Putamen (tissue), 1 donor: ENCODE measurements at regions not wholly inside any gene's neighbourhood (a gene's known extent, or its start where the extent isn't known, plus 50 kb on each side); places are given as distances from the start of the nearest gene placed in this dataset.
"Not testable (repeated sequence)": the region's sequence is repeated elsewhere in the genome, so short reads cannot be mapped to it uniquely, and the experiment has no call there.

ENCODE experiments used
- DNase-seq: peaks from one replicate; pipeline ENCODE4 v3.0.0-alpha.2; 2016; ENCODE audit warnings: low spot score

GRCh38 chr16:29218649-29219048 is 187.9 kb downstream of the NPIPB11 start:
- not testable (repeated sequence) for DNase-seq

DNA sequence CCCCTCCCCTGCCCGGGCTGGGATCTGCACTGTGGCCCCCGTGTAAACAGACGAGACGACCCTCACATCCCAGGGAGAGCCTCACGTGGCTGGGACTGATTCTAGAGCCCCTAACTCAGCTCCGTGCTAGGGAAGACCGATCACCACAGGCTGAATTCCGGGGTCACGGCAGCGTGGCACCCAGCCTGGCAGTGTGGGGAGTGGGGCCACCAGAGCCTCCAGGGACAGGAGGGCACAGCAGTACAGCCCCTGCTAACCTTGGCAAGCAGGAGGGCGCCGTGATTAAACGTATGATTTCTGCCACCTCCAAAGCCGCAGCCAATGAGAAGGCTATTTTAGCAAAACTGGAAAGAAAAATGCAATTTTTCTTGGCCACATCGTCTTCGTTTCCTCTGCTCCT is 188.3 kb downstream of the NPIPB11 start:
- not testable (repeated sequence) for DNase-seq

DNA sequence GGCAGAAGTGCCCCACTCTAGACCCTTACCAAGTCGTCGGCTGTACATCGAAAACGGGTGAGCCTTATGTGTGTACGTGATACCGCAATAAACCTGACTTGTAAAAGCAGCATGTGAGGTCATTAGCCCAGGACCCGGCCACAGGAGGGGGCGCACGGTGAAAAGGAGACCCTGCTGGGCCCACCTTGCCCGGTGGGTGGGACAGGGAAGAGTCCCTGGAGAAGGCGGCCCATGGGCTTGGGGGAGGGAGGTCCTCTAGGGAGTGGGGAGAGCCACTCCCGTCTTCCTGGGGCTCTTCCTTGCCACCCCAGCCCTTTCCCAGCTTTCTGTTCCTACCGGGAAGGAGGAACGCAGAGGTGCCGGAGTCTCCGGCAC is 188.8 kb downstream of the NPIPB11 start:
- not testable (repeated sequence) for DNase-seq

GRCh38 chr16:29217104-29217751 is 189.3 kb downstream of the NPIPB11 start:
- peak; percentile 56 for DNase-seq

DNA sequence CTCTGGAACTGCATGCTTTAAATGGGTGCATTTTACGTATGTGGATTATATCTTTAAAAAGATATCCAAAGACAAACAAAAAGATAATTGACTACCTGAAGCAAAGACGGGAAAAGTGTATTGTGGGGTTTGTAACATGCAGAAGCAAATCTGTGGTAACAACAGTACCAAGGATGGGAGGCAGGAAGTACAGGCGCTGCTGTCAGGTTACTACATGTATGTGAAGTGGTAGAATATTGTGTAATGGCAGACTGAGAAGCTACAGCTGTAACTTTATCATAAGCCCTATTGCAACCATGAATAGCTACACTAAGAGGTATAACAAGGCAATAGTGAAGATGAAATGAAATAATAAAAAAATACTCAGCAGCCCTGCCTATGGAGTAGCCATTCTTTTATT is 192.7 kb downstream of the NPIPB11 start:
- DNase-seq: not testable (repeated sequence)

DNA sequence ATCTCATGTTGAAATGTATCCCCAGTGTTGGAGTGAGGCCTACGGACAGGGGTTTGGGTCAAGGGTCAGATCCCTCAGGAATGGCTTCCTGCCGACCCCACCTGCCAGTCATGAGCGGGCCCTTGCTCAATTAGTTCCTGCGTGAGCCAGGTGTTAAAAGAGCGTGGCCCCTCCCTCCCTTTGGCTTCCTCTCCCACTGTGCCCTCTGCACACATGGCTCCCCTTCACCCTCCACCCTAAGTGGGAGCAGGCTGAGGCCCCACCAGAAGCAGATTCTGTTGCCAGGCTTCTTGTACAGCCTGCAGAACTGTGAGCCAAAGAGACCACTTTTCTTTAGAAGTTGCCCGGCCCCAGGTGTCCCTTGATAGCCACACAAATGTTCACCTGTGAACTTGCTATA is 193.3 kb downstream of the NPIPB11 start:
- not testable (repeated sequence) for DNase-seq

DNA sequence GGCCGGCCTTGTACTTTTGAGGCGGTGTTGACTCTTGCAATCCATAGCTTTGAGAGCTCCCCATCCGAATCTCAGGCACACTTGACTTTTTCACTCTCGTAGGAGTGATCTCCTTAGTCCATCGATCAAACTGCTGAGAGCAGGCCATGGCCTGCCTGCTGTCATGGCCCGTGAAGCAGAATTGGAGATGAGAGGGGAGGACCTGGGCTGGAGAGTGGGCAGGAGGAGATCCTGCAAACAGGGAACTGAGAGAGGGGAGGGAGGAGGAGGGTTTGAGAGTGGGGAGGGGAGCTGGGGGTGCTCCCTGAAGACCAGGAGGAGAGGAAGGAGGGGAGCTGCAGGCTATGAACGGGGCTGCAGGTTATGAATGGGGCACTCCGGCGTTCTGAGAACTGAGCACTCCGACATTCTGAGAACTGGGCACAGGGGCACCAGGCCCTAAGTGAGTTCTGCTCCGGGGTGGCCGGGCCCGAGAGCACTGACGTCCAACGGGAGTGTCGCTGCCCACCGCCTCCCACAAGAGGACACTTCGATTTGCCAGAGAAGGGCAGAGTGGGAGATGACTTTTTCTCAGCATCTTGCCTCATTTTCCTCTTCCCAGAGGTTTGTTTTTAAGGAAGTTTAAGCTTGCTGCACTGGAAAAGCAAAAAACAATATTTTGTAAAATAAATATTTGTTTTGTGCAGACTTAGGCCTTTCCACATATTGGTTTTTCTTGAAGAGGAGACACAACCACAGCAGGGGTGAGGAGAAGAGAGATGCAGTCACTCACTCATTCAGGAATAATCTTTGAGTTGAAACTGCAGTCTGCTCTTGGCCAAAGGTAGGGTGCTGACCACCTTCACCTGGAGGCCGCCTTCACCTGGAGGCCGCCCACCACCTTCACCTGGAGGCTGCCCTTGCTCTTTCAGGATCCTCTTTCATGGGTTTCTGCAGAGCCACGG is 194.2 kb downstream of the NPIPB11 start:
- DNase-seq: not testable (repeated sequence)

GRCh38 chr16:29211456-29211855 is 195.1 kb downstream of the NPIPB11 start:
- not testable (repeated sequence) for DNase-seq

- DNase-seq: not testable (repeated sequence)
These were observed 196.0 kb downstream of the NPIPB11 start for GRCh38 chr16:29210299-29211150.

DNA sequence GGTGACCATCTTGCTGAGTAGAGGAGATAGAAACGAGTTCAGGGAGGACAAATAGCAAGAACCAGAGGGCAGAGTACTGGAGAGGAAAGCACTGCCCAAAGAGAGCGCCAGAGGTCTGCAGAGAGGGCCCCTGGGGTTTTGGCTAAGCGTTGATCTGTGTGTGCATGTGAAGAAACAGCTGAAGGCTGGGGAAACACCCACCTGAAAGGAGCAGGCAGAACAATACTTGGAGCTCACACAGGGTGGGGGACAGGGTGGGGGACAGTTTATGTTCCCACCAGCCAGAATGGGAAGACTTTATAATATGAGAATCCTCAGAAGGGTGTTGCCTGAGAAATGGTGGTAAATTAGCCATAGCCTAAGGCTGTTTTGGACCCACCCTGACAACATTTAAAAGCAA is 200.4 kb downstream of the NPIPB11 start:
- not testable (repeated sequence) for DNase-seq

DNA sequence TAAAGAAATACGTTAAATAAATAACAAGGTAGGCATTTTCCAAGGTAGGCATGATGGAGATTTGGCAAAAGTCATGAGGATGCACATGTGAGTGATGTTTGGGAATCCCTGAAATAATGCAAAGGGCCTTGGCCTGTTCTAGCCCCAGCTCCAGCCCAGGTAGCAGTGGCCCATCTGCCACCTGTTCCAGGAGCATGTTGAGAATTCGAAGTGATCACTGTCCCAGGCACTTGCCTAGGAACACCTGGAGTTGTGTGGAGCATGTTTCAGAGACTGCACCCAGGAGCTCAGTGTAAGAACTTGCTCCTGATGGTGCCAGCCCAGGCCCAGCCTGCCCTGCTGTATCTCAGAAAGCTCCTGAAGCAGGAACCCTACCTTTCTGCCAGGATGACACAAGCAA is 201.4 kb downstream of the NPIPB11 start:
- DNase-seq: not testable (repeated sequence)

DNA sequence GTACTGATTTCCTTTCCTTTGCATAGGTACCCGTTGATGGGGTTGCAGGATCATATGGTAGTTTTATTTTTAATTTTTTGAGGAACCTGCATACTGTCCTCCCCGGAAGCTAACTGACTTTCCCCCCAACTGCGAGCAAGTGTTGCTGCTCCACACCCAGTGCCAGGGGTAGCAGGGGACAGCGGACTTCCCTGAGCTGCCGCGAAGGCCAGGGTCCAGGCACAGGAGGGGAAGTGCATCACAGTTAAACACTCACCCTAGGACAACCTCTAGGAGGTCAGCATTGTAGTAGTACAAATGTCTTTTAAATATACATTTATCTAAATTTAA is 201.7 kb downstream of the NPIPB11 start:
- DNase-seq: no peak

DNA sequence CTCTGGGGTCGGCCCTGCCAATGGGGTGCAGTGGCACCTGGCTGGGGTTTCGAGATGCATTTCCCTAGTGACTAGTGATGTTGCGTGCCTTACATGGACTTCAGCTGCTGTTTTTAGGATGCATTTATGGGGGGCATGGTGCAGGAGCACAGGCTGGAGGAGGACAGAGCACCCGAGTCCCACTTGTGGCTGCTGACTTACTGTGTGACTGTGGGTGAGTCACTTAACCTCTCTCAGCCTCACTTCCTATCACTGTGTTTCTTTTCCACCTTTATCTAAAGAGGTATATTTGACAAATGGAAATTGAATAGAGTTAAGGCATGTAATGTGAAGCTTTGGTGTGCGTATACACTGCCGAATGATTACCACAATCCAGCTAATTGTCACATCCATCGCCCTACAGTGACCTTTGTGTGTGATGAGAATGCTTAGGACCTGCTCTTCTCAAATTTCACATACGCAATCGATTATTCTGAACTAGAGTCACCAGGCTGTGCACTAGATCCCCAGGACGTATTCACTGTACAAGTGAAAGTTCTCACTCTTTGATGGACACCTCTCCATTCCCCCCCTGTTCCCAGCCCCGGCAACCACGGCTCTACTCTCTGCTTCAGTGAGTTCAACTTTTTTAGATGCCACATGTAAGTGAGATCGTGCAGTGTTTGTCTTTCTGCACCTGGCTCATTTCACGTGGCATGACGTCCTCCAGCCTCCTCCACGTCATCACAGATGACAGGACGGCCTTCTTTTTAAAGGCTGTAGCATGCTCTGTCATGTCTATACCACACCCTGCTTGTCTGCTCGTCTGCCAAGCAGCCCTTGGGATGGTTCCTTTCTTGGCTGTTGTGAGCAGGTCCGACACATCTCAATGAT is 202.3 kb downstream of the NPIPB11 start:
- DNase-seq: not testable (repeated sequence)

- not testable (repeated sequence) for DNase-seq
These were observed 203.2 kb downstream of the NPIPB11 start for GRCh38 chr16:29203046-29203932.

GRCh38 chr16:29202642-29203041 is 203.9 kb downstream of the NPIPB11 start:
- not testable (repeated sequence) for DNase-seq

DNA sequence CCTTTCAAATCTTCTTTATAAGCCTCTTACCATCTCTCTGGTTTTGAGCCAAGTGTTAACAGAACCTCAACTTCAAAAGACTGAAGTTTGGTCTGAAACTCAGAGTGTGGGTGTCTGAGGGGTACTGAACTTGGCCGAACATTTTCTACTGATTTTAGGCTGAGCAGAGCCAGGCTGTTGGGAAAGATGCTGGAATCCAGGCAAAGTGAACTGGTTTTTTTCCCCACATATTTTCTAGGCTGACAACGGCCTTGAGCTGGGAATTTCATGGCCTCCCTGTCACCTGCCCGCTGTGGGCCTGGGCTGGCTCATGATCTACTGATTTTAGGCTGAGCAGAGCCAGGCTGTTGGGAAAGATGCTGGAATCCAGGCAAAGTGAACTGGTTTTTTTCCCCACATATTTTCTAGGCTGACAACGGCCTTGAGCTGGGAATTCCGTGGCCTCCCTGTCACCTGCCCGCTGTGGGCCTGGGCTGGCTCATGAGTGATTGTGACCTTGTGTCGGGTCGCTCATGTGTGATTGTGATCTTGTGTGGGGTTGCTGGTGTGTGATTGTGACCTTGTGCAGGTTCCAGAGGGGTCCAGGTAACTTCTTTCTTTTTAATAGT is 204.4 kb downstream of the NPIPB11 start:
- not testable (repeated sequence) for DNase-seq

DNA sequence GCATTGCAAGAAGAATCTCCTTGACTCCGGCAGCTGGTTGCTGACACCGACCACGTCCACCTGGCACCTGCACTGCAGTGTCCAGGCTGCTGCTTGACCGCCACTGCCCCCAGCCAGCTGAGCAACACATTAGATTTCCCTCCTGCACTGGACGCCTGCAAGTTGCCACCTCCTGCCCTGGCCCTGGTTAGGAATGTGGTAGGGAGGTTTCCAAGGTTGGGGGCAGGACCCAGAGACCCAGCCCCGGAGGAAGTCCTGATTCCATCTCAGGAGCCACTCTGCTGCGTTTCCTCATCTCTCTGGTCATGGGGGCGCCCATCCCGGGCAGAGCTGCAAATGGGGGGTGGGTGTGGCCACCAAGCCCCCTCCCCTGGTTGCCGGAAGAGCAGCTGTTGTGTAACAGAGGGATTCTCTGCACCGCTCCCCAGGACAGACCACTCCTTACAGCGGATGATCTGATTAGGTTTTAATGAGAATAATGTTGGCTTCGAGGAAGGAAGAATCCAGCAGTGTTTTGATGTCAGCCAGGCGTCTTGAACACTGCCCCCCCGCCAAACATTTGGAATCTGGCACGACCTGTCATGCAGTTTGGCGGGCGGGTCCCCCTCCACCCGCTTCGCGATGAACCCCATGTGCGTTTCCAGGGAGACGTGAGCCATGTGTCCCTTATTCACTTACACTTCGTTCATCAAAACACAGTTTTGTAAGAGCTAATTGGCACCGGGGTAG is 205.1 kb downstream of the NPIPB11 start:
- DNase-seq: not testable (repeated sequence)

DNA sequence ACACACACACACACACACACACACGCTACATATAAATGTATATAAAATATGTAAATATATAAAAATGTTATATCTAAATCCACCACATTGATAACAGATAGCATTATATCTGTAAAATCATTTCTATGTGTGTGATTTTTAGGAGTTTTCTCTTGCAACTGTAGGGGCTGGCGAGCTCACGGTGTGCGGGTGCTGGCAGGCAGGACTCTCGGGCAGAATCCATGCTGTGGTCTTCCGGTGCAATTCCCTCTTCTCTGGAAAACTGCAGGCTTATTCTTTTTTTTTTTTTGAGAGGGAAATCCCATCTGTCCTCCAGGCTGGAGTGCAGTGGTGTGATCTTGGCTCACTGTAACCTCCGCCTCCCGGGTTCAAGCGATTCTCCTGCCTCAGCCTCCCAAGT is 205.8 kb downstream of the NPIPB11 start:
- DNase-seq: not testable (repeated sequence)

DNA sequence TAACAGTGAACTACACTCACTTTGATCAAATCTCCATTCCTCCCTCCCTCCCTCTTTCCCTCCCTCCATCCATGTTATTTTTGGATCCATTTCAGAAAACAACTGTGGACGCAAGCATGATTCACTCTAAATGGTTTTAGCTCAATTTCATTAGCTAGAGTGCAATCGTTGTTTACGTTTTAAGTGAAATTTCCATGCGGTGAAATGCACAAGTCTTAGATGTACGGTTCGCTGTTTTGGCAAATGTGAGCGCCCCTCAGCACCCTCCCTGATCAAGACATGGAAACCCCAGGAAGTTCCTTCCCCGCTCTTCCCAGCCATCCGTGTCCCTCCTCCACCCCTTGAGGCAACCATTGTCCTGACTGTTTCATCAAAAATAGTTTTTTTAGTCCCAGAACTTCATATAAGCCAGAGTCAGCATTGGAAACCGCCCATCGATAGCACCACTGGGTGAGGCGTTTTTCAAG is 206.3 kb downstream of the NPIPB11 start:
- DNase-seq: not testable (repeated sequence)
